SU-DHL-6 (cell line): ENCODE measurements at regions not wholly inside any gene's neighbourhood (a gene's known extent, or its start where the extent isn't known, plus 50 kb on each side); places are given as distances from the start of the nearest gene placed in this dataset.

ENCODE experiments used
- CTCF ChIP-seq: fragments of 200-600 bp; sonication (generic); IDR thresholded peaks from one replicate; pipeline ENCODE4 v1.5.1; 2017; ENCODE audit warnings: antibody characterized with exemption, mild to moderate bottlenecking, low read length, moderate library complexity; ENCODE audit not compliant: insufficient read depth, poor library complexity, severe bottlenecking
- EZH2phosphoT487 ChIP-seq: fragments of 200-600 bp; sonication (generic), shearing (Covaris generic); conservative IDR thresholded peaks from 2 replicates; pipeline ENCODE4 v1.6.1; 2018; ENCODE audit warnings: mild to moderate bottlenecking, antibody characterized with exemption, low read length, moderate library complexity, mixed read lengths

DNA sequence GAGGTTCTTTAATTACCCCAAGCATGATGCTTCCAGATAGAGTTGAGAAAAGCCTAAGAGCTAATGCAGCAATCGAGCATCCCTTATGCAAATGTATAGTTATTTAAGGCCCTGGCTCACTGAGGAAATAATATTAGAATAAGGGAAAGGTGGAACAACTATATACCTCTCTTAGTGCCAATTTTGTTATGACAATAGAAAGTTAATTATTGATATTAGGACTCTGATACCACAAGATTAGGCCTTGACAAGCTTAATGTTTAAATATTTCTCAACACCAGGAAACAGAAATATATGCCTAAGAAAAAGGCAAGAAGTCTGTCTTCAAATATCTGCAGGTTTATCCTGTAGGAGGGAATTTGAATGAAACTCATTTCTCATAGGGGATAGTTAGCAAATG lies 371.0 kb downstream of the PRELID2 start:
- TF ChIP-seq CTCF (no peak), EZH2phosphoT487 (no peak)
